ENCODE measurements at regions not wholly inside any gene's neighbourhood (a gene's known extent, or its start where the extent isn't known, plus 50 kb on each side); places are given as distances from the start of the nearest gene placed in this dataset.

DNA sequence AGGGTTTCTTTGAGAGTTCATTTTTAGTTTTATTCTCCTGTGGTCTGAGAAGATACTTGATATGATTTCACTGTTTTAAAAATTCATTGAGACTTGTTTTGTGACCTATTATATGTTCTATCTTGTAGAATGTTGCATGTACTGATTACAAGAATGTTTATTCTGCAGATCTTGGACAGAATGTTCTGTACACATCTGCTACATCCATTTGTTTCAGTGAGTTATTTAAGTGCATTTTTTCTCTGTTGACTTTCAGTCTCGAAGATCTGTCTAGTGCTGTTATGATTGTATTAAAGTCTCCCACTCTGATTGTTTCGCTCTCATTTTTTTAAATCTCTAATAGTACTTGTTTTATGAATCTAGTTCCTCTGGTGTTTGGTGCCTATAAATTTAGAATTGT, 1319.8 kb downstream of the TMEM121 start:
- TF ChIP-seq CTCF (IDR thresholded peaks at IDR 0.05; ENCODE audit: low read depth, low read length, missing control alignments): no peak
- H3K4me3 ChIP-seq (replicated peaks; ENCODE audit: low read depth, low read length): no peak overlapping the region
- DNase-seq (ENCODE audit: extremely low read depth, low read depth): no peak

DNA sequence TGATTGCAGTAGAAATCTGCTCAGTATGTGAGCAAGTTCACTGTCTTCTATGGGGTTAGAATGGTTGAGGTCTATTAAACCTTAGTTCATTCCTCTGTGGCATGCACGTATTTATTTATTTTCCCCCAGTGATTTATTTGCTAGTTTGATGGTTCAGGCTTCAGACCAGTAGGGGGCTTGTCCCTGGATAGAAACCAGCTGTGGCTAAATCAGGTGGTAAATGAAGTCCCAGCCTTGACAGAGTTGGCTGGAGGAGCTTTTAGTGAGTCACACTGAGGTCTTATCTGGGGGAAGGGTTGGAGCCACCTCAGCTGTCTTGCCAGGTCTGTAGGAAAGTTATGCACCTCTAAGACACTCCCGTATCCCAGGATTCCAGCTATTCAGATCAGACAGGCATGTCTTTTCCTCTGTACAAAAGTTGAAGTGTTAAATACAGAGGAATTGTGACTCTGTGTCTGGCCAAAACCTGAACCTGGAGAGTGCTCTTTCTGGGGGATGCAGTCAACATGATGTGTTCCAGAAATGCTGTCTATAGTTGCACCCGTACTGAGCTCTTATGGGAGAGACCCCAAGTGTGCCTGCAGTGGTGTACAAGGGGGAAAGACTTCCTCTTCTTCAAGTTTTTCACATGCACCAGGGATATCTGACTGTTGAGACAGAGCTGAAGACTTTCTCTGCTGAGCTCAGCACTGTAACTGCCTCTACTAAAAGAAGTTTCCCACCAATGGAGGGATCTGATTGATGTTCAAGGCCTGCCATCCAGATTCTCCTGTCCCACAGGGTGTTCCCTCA, 1322.1 kb downstream of the TMEM121 start:
- no peak for TF ChIP-seq CTCF (IDR thresholded peaks at IDR 0.05; ENCODE audit: low read depth, low read length, missing control alignments)
- no peak for DNase-seq (ENCODE audit: extremely low read depth, low read depth)

DNA sequence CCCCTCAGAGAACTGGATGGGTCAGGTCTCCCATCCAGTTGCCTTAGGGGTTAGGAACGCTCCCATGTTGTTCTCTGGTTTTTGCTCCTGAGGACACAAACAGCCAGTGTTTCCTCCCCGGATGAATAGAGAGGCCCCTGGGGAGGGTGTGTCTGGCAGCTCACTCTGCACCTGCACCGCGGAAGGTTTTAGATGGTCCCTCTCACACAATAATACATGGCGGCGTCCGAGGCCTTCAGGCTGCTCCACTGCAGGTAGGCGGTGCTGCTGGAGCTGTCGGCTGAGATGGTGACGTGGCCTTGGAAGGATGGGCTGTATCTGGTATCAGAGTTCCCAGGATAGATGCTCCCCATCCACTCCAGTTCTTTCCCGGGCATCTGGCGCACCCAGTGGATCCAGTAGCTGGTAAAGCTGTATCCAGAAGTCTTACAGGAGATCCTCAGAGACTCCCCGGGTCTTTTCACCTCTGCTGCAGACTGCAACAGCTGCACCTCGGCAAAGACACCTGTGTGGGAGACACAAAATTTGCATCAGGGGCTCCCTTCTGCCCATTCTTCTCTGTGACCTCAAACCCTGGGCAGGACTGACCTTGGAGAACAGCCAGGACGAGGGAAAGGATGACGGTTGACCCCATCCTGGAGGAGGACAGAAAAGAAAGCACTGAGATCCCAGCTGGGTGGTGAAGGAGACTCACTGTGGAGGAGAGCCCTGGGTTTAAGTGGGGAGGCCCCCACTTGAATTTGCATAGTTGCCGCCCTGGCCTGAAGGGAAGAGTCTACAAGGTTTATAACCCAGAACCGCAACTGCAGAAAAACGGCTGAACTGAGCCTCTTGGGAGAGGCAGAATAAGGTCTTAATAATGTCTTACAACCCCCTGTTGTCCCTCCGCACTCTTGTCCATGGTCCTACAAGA, 1324.8 kb downstream of the TMEM121 start:
- no peak overlapping the region for H3K4me3 ChIP-seq (replicated peaks; ENCODE audit: low read depth, low read length)
- no peak for TF ChIP-seq CTCF (IDR thresholded peaks at IDR 0.05; ENCODE audit: low read depth, low read length, missing control alignments)
- DNase-seq (ENCODE audit: extremely low read depth, low read depth): no peak

More for the DNA sequence above, 1322.1 kb downstream of the TMEM121 start:
- H3K4me3 ChIP-seq (replicated peaks; ENCODE audit: low read depth, low read length): no peak overlapping the region

DNA sequence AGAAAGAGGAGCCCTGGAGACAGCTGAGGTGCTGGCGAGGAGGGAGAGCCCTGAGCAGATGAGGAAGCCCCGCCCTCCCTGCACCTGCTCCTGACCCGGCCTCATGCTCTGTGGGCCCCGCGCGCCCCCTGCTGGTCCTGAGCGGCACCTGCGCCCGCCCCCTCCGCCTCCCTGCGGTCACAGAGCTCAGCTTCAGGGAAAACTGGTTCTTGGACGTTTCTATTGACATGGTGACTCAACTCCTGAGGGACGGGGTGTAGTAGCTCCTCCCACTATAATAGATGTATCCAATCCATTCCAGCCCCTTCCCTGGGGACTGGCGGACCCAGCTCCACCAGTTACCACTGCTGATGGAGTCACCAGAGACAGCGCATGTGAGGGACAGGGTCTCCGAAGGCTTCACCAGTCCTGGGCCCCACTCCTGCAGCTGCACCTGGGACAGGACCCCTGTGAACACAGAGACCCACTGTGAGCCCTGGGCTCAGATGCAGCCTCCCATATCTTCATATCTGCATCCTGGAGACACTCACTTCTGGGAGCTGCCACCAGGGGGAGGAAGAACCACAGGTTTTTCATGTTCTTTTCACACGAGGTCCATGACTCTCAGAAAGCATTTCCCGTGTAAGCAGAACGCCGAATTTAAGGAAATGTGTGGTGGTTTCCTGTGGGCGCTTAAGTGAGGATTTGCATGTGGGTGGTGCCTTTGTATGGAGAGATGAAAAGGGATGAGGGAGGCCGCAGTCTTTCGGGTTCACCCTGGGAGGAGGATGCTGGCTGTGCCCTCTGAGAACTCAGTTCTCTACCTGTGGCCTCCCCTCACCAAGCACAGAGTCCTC, 1346.4 kb downstream of the TMEM121 start:
- DNase-seq (ENCODE audit: extremely low read depth, low read depth): no peak
- no peak overlapping the region for H3K4me3 ChIP-seq (replicated peaks; ENCODE audit: low read depth, low read length)
- peak; percentile 12 for TF ChIP-seq CTCF (IDR thresholded peaks at IDR 0.05; ENCODE audit: low read depth, low read length, missing control alignments)

- DNase-seq (ENCODE audit: extremely low read depth, low read depth): no peak
- TF ChIP-seq CTCF (IDR thresholded peaks at IDR 0.05; ENCODE audit: low read depth, low read length, missing control alignments): no peak
- no peak overlapping the region for H3K4me3 ChIP-seq (replicated peaks; ENCODE audit: low read depth, low read length)
Measured at GRCh38 chr14:106874350-106874749, 1348.0 kb downstream of the TMEM121 start.

- DNase-seq (ENCODE audit: extremely low read depth, low read depth): no peak
- H3K4me3 ChIP-seq (replicated peaks; ENCODE audit: low read depth, low read length): no peak overlapping the region
- TF ChIP-seq CTCF (IDR thresholded peaks at IDR 0.05; ENCODE audit: low read depth, low read length, missing control alignments): no peak
Measured at GRCh38 chr14:106875503-106875902, 1349.1 kb downstream of the TMEM121 start.

Data from HFF-Myc (cell line).